H9 (cell line): ENCODE measurements at regions not wholly inside any gene's neighbourhood (a gene's known extent, or its start where the extent isn't known, plus 50 kb on each side); places are given as distances from the start of the nearest gene placed in this dataset.

Experiments used
- DNase-seq: peaks from one replicate; pipeline ENCODE4 v3.0.0-alpha.2; 2017
- H2AFZ ChIP-seq: one replicate; pipeline ENCODE4 v1.6.1; 2013; ENCODE audit warnings: mild to moderate bottlenecking, low read length, control low read depth, moderate library complexity
- H2AK5ac ChIP-seq: 2 replicates; pipeline ENCODE4 v1.6.1; 2013; ENCODE audit warnings: low read length, control low read depth, mixed read lengths; ENCODE audit not compliant: insufficient read length
- H2BK120ac ChIP-seq: one replicate; pipeline ENCODE4 v1.6.1; 2013; ENCODE audit warnings: low read depth, mild to moderate bottlenecking, low read length, control low read depth, inconsistent platforms; ENCODE audit not compliant: poor library complexity, severe bottlenecking
- H2BK12ac ChIP-seq: 2 replicates; pipeline ENCODE4 v1.6.1; 2013; ENCODE audit warnings: low read length, control low read depth, mixed read lengths, low read depth; ENCODE audit not compliant: insufficient read length
- H2BK15ac ChIP-seq: 2 replicates; pipeline ENCODE4 v1.6.1; 2013; ENCODE audit warnings: low read depth, low read length, control low read depth
- H2BK20ac ChIP-seq: one replicate; pipeline ENCODE4 v1.6.1; 2013; ENCODE audit warnings: low read depth, mild to moderate bottlenecking, low read length, control low read depth, inconsistent platforms; ENCODE audit not compliant: poor library complexity, severe bottlenecking
- H2BK5ac ChIP-seq: 2 replicates; pipeline ENCODE4 v1.6.1; 2013; ENCODE audit warnings: low read length, control low read depth, mixed read lengths; ENCODE audit not compliant: insufficient read length
- H3K14ac ChIP-seq: 2 replicates; pipeline ENCODE4 v1.6.1; 2013; ENCODE audit warnings: low read length, control low read depth; ENCODE audit not compliant: insufficient read depth
- H3K18ac ChIP-seq: 2 replicates; pipeline ENCODE4 v1.6.1; 2013; ENCODE audit warnings: low read depth, mild to moderate bottlenecking, mixed read lengths, low read length, control low read depth; ENCODE audit not compliant: insufficient read length
- H3K23ac ChIP-seq: 2 replicates; pipeline ENCODE4 v1.6.1; 2013; ENCODE audit warnings: low read length, control low read depth, mixed read lengths, low read depth; ENCODE audit not compliant: insufficient read length
- H3K23me2 ChIP-seq: 2 replicates; pipeline ENCODE4 v1.6.1; 2013; ENCODE audit warnings: low read depth, mild to moderate bottlenecking, mixed read lengths, low read length, control low read depth; ENCODE audit not compliant: insufficient read length, poor library complexity, severe bottlenecking
- H3K27ac ChIP-seq: 2 replicates; pipeline ENCODE4 v1.5.1; 2013; ENCODE audit warnings: low read length, control low read depth, mixed read lengths, low read depth; ENCODE audit not compliant: insufficient read length
- H3K27me3 ChIP-seq: 2 replicates; pipeline ENCODE4 v1.6.1; 2013; ENCODE audit warnings: low read length, control low read depth, inconsistent platforms; ENCODE audit not compliant: insufficient read depth
- H3K4ac ChIP-seq: 2 replicates; pipeline ENCODE4 v1.6.1; 2013; ENCODE audit warnings: low read depth, mild to moderate bottlenecking, control low read depth, inconsistent platforms, low read length, moderate library complexity
- H3K4me1 ChIP-seq: 2 replicates; pipeline ENCODE4 v1.6.1; 2013; ENCODE audit warnings: low read length, control low read depth, inconsistent platforms; ENCODE audit not compliant: insufficient read depth
- H3K4me2 ChIP-seq: 2 replicates; pipeline ENCODE4 v1.6.1; 2013; ENCODE audit warnings: low read length, control low read depth, mixed read lengths; ENCODE audit not compliant: insufficient read length, insufficient read depth
- H3K56ac ChIP-seq: 2 replicates; pipeline ENCODE4 v1.6.1; 2013; ENCODE audit warnings: low read depth, mild to moderate bottlenecking, mixed read lengths, low read length, control low read depth; ENCODE audit not compliant: insufficient read length
- H3K79me1 ChIP-seq: 2 replicates; pipeline ENCODE4 v1.6.1; 2013; ENCODE audit warnings: low read depth, mild to moderate bottlenecking, moderate library complexity, low read length, control low read depth, inconsistent platforms; ENCODE audit not compliant: insufficient read depth, poor library complexity, severe bottlenecking
- H3K79me2 ChIP-seq: 2 replicates; pipeline ENCODE4 v1.6.1; 2013; ENCODE audit warnings: low read length, control low read depth, inconsistent platforms; ENCODE audit not compliant: insufficient read depth
- H3K9ac ChIP-seq: 2 replicates; pipeline ENCODE4 v1.6.1; 2013; ENCODE audit warnings: low read length, control low read depth, mixed read lengths; ENCODE audit not compliant: insufficient read length; ENCODE audit errors: extremely low read depth
- H3K9me3 ChIP-seq: one replicate; pipeline ENCODE4 v1.6.1; 2013; ENCODE audit warnings: low read depth, low read length, inconsistent platforms; ENCODE audit not compliant: control insufficient read depth
- H3T11ph ChIP-seq: one replicate; pipeline ENCODE4 v1.6.1; 2013; ENCODE audit warnings: mild to moderate bottlenecking, low read length, control low read depth, inconsistent platforms
- H4K20me1 ChIP-seq: one replicate; pipeline ENCODE4 v1.6.1; 2013; ENCODE audit not compliant: control insufficient read depth, insufficient read length, insufficient read depth
- H4K5ac ChIP-seq: 2 replicates; pipeline ENCODE4 v1.6.1; 2013; ENCODE audit warnings: low read depth, mild to moderate bottlenecking, mixed read lengths, low read length, control low read depth; ENCODE audit not compliant: insufficient read length
- H4K8ac ChIP-seq: replicated peaks from 2 replicates; pipeline ENCODE4 v1.6.1; 2013; ENCODE audit warnings: low read length, control low read depth, mixed read lengths, low read depth; ENCODE audit not compliant: insufficient read length
- H4K91ac ChIP-seq: 2 replicates; pipeline ENCODE4 v1.6.1; 2013; ENCODE audit warnings: low read depth, mild to moderate bottlenecking, moderate library complexity, mixed read lengths, low read length, control low read depth; ENCODE audit not compliant: insufficient read length
- H3K27ac Mint-ChIP-seq, 3 experiments: 2 replicates in 2 of 3; 3 replicates in 1 of 3; pipeline ENCODE4 v1.8.0; 2020 to 2021; ENCODE audit warnings: mixed read lengths in 3 of 3, mild to moderate bottlenecking in 1 of 3, moderate library complexity in 1 of 3
- H3K27me3 Mint-ChIP-seq: 2 replicates; pipeline ENCODE4 v1.8.0; 2021; ENCODE audit warnings: low read depth, mild to moderate bottlenecking, moderate library complexity, mixed read lengths
- H3K36me3 Mint-ChIP-seq, 3 experiments: 2 replicates in 2 of 3; 3 replicates in 1 of 3; pipeline ENCODE4 v1.8.0; 2020 to 2021; ENCODE audit warnings: low read depth in 3 of 3, mixed read lengths in 3 of 3; ENCODE audit not compliant: insufficient read depth in 1 of 3
- H3K4me1 Mint-ChIP-seq, 2 experiments: 2 replicates each; pipeline ENCODE4 v1.8.0; 2020; ENCODE audit warnings: mixed read lengths in 2 of 2
- H3K4me3 Mint-ChIP-seq, 2 experiments: 2 replicates in 1 of 2; 3 replicates in 1 of 2; pipeline ENCODE4 v1.8.0; 2020 to 2021; ENCODE audit warnings: mild to moderate bottlenecking in 2 of 2, mixed read lengths in 2 of 2, moderate library complexity in 1 of 2
- H3K9me3 Mint-ChIP-seq, 2 experiments: 2 replicates in 1 of 2; 3 replicates in 1 of 2; pipeline ENCODE4 v1.8.0; 2020; ENCODE audit warnings: mild to moderate bottlenecking in 2 of 2, mixed read lengths in 2 of 2, moderate library complexity in 1 of 2
- CTCF ChIP-seq: fragments of 200-600 bp; sonication (generic); conservative IDR thresholded peaks from 3 replicates; pipeline ENCODE4 v1.8.0; 2021; ENCODE audit warnings: antibody characterized with exemption, mild to moderate bottlenecking
- WGBS: extraction: QIAGEN DNeasy Blood & Tissue Kit; methylation state at CpG from one replicate; pipeline ENCODE4 v1.1.7; 2013; ENCODE audit warnings: missing lambda C conversion rate, low lambda C conversion rate, mixed read lengths; ENCODE audit not compliant: insufficient read length; ENCODE audit errors: extremely low coverage; 5-methylcytosine and 5-hydroxymethylcytosine counted together

DNA sequence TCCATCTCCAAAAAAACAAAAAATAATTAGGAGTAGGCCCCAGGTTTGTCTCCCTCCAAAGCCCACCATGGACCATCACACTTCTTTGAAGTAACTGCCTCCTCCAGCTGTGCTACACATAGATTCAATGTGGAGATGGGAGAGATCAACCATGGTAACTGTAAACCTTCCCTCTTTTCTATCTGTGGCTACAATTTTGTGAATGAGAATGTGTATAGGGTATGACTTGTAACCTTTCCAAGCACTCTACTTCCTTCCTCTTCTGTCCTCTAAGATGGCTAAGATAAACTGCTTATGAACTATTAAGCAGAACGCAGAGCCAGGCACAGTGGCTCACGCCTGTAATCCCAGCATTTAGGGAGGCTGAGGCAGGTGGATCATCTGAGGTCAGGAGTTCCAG, 55.5 kb upstream of the ATP11B start:
- Histone ChIP-seq H2BK15ac (no peak overlapping the region), H4K8ac (no peak overlapping the region), H3K14ac (no peak overlapping the region), H3K27me3 (no peaks in the 10 kb centered on the region), H4K20me1 (no peaks in the 10 kb centered on the region), H3K27ac (no peak overlapping the region), H3T11ph (no peak overlapping the region), H2BK120ac (no peak overlapping the region), H2AK5ac (no peak overlapping the region), H3K9ac (no peak overlapping the region), H2BK12ac (no peak overlapping the region), H3K4me1 (no peaks in the 10 kb centered on the region), H3K9me3 (no peaks in the 10 kb centered on the region), H4K5ac (no peak overlapping the region), H3K18ac (no peak overlapping the region), H3K56ac (no peak overlapping the region), H4K91ac (no peak overlapping the region), H2BK20ac (no peak overlapping the region), H3K79me1 (no peaks in the 10 kb centered on the region), H2BK5ac (no peak overlapping the region), H3K23ac (no peak overlapping the region), H3K4me2 (no peak overlapping the region), H3K23me2 (no peaks in the 10 kb centered on the region), H2AFZ (no peak overlapping the region), H3K4ac (no peak overlapping the region), H3K79me2 (no peaks in the 10 kb centered on the region)
- H3K4me3 Mint-ChIP-seq = no peak overlapping the region
- no peak for TF ChIP-seq CTCF
- H3K9me3 Mint-ChIP-seq = no peaks in the 10 kb centered on the region
- H3K36me3 Mint-ChIP-seq = no peaks in the 10 kb centered on the region
- no CpG with 5 or more reads among the region's 2 CpGs for WGBS
- no peaks in the 10 kb centered on the region; the same call in 1 of the 2 replicates for H3K27me3 Mint-ChIP-seq
- H3K27ac Mint-ChIP-seq = no peak overlapping the region
- peaks cover 0 to 5% of the 10 kb centered on the region in 2 experiments; a peak in 2 of 4 replicates for H3K4me1 Mint-ChIP-seq
- DNase-seq = no peak
